HUES64 (cell line): ENCODE measurements at regions not wholly inside any gene's neighbourhood (a gene's known extent, or its start where the extent isn't known, plus 50 kb on each side); places are given as distances from the start of the nearest gene placed in this dataset.

ENCODE experiments used
- H3K27ac ChIP-seq: 2 replicates; pipeline ENCODE4 v1.7.0; 2013; ENCODE audit warnings: low read depth, low read length, inconsistent platforms
- H3K27me3 ChIP-seq: 2 replicates; pipeline ENCODE4 v1.6.1; 2013; ENCODE audit warnings: mild to moderate bottlenecking, low read length; ENCODE audit not compliant: insufficient read depth
- H3K36me3 ChIP-seq: 2 replicates; pipeline ENCODE4 v1.6.1; 2013; ENCODE audit warnings: mild to moderate bottlenecking, low read length; ENCODE audit not compliant: insufficient read depth
- H3K4me1 ChIP-seq: 2 replicates; pipeline ENCODE4 v1.6.1; 2013; ENCODE audit warnings: mild to moderate bottlenecking, low read length, moderate library complexity; ENCODE audit not compliant: insufficient read depth
- H3K4me3 ChIP-seq: 2 replicates; pipeline ENCODE4 v1.5.1; 2013; ENCODE audit warnings: mild to moderate bottlenecking, low read length, moderate library complexity
- H3K9ac ChIP-seq: 2 replicates; pipeline ENCODE4 v1.6.1; 2013; ENCODE audit warnings: mild to moderate bottlenecking, low read depth, low read length
- H3K9me3 ChIP-seq: 2 replicates; pipeline ENCODE4 v1.6.1; 2013; ENCODE audit warnings: low read depth, low read length; ENCODE audit not compliant: insufficient read depth
- WGBS: fragments of 150-250, 120-280 bp; methylation state at CpG from one replicate; pipeline ENCODE4 v1.1.7; 2013; ENCODE audit warnings: missing lambda C conversion rate; 5-methylcytosine and 5-hydroxymethylcytosine counted together

DNA sequence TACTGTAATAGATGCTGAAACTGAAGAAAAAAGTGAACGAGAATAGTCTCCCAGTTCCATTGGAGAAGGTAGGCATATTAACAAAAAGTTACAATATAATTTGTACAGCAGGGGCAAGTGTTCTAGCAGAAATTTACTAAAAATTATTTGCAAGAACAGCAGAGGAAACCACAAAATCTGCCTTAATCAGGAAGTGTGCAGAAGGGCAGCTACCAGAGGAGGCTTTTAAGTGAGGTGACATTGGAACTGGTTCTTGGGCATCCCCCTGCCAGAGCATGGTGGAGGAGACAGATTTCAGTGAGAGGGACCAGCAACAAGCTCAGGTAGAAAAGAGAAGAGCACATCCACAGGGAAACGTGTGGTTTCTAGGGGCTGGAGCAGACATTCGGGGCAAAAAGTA lies 279.3 kb upstream of the CAMK1G start:
- no peak overlapping the region for H3K4me3 ChIP-seq
- no peak overlapping the region for H3K27ac ChIP-seq
- H3K4me1 ChIP-seq, result peaks cover 14% of the 10 kb centered on the region; the same call in 1 of the 2 replicates
- no peaks in the 10 kb centered on the region for H3K36me3 ChIP-seq
- 91% methylated on average over 3 of the region's 3 CpGs for WGBS
- H3K9me3 ChIP-seq, result no peaks in the 10 kb centered on the region
- H3K27me3 ChIP-seq, result no peaks in the 10 kb centered on the region
- no peak overlapping the region for H3K9ac ChIP-seq

DNA sequence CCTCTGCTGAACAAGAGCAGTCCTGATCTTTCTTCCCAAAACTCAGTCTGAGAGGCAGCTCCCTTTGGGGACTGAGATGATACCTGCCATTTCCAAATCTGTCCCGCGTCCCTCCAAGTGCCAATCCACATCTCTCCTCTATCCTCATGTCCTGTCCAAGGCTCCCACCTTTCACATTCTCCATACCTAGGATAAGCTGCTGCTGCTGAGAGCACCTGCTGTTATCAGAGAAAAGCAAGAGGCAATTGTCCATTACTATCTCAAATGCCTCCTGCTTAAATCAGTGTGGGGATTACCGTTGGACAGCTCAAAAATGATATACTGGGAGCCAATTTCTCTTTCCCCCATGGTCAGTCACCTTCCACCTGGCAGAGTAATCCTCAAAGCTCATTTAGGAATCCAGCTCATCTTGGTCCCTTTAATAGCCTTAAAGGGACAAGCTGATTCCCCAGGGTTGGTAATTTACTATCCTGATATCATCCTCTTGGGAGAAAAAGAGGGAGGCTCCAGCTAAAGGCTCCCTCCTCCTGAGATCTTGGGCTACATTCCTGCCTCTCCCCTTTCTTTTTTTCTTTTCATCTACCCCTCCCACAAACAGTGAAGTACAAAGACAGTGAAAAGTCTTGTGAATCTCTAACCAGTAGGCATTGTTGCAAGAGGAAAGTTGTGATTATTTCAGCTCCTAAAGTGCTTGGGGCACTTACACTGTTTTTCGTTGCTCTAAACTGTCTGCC lies 278.1 kb upstream of the CAMK1G start:
- Histone ChIP-seq H3K27ac (no peak overlapping the region), H3K9ac (no peak overlapping the region), H3K9me3 (no peaks in the 10 kb centered on the region), H3K27me3 (no peaks in the 10 kb centered on the region), H3K4me3 (no peak overlapping the region; the same call in 1 of the 2 replicates), H3K4me1 (peaks cover 14% of the 10 kb centered on the region; the same call in 1 of the 2 replicates), H3K36me3 (no peaks in the 10 kb centered on the region)
- WGBS, result 71% methylated on average over 4 of the region's 4 CpGs

DNA sequence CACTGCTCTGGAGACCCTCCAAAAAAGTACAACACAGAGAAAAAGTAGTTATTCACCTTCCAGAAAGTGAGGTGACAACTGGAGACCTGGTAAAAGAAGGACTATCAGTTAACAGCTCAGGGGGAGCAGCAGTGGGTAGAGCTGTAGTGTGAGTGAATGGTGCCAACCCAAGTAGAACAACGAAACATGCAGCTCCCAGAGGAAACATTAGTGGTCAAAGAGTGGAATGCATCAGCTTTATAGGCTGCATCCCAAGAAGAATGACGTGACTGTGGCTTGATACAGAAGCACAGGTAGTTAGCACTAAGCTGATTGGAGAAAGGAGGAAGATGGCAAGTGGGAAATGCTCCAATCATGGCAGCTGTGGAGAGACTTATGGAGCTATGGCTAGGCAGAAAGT lies 275.7 kb upstream of the CAMK1G start:
- Histone ChIP-seq H3K4me1 (peaks cover 14% of the 10 kb centered on the region; the same call in 1 of the 2 replicates), H3K9me3 (no peaks in the 10 kb centered on the region), H3K27me3 (no peaks in the 10 kb centered on the region), H3K36me3 (no peaks in the 10 kb centered on the region), H3K27ac (no peak overlapping the region), H3K4me3 (no peak overlapping the region), H3K9ac (no peak overlapping the region)
- 92% methylated on average over 2 of the region's 2 CpGs for WGBS

DNA sequence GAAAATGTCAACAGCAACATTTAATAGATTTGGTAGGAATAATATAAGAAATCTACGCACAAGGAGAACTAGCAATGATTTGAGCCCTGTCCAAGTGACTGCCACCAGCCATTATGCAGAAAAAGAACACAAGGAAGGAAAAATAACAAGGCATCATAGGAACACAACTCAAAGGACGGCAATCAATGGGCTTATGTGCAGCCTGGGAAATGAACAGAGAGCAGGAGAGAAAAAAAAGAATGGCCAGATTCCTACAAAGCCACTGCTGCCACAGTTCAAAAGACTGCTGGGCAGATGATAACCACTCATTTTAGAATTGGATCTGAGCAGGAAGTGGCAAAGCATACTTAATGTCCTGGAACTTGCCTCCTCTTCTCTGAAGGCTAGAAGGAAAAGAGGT lies 274.3 kb upstream of the CAMK1G start:
- 98% methylated on average over 2 of the region's 2 CpGs for WGBS
- Histone ChIP-seq H3K36me3 (no peaks in the 10 kb centered on the region), H3K9ac (no peak overlapping the region), H3K27ac (no peak overlapping the region), H3K4me1 (peaks cover 14% of the 10 kb centered on the region; the same call in 1 of the 2 replicates), H3K4me3 (no peak overlapping the region), H3K9me3 (no peaks in the 10 kb centered on the region), H3K27me3 (no peaks in the 10 kb centered on the region)

DNA sequence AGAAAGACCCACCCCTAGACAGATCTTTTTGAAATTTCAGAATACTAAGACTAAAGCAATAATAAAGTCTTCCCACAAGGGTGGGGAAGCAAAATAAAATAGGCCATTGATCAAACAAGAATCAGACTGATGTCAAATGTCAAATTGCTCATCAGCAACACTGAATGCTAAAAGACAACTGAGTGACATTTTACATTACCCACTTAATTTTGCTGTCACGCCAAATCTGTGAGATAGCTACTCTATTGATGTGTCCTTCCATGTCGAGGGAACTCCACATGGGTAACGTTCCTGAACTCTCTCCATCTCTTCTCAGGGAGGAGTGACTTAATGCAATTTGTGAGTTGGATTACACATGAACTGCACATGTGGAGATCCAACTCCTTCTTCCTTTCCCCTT lies 271.7 kb upstream of the CAMK1G start:
- no peaks in the 10 kb centered on the region for H3K36me3 ChIP-seq
- no peak overlapping the region for H3K4me3 ChIP-seq
- no peaks in the 10 kb centered on the region for H3K4me1 ChIP-seq
- H3K9ac ChIP-seq, result no peak overlapping the region
- no peaks in the 10 kb centered on the region for H3K9me3 ChIP-seq
- H3K27ac ChIP-seq, result no peak overlapping the region
- H3K27me3 ChIP-seq, result no peaks in the 10 kb centered on the region
- WGBS, result 96% methylated on average over 3 of the region's 3 CpGs

DNA sequence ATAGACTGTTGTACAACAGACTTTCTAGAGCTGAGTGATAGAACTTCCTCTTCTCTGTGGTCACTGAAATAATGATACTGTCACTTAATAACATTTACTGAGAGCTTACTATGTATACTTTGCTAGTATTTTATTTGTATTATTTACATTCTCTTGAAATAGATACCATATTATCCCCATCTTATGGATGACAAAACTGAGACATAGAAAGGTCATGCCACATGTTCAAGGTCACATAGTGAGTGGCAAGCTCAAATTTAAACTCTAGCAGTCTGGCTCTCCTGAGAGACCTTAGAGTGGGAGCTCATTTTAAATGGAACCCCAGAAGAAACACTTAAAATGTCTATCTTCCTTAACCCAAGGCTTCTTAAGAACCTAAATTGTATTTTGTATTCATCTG lies 266.6 kb upstream of the CAMK1G start:
- no peaks in the 10 kb centered on the region for H3K4me1 ChIP-seq
- H3K4me3 ChIP-seq, result no peak overlapping the region
- H3K9ac ChIP-seq, result no peak overlapping the region
- H3K27me3 ChIP-seq, result no peaks in the 10 kb centered on the region
- H3K9me3 ChIP-seq, result no peaks in the 10 kb centered on the region
- no peaks in the 10 kb centered on the region for H3K36me3 ChIP-seq
- H3K27ac ChIP-seq, result no peak overlapping the region

DNA sequence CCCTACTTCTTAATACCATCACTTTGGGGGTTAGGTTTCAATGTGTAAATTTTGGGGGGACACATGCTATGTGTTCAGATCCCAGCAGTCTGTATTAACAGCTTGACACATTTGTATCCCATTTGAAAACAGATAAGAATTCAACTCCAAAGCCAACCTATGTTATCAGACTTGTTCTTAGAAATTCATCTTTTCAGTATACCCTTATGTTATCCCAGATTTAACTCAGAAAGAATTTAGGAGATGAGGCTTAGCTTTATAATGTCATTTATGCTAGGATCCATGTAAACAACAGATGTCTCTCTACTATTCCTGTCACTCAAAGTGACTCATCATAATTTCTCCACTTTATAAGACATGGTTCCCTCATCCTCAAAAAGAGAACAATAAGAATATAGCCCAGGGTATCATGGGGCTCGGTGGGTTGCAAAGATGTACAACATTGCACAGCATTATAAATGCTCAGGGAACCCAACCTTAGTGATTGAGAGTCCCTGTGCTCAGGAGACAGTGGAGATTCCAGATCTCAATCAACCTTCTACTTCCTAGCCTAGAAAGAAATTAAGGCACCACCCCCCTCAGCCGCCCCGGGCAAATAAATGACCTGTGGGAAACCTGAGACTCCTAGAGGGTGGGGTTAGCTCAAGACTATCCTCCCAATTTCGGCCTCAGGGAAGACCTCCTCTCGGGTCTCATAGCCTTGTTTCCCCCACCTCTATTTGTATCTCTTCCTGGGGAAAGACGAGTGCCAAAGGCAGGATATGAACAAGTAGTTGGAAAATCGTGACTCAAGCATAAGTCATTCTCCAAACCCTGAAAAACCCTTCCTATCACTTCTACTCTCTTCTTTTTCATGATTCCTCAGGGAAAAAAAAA lies 265.1 kb upstream of the CAMK1G start:
- Histone ChIP-seq H3K36me3 (no peaks in the 10 kb centered on the region), H3K9ac (no peak overlapping the region), H3K4me3 (no peak overlapping the region), H3K27me3 (no peaks in the 10 kb centered on the region), H3K4me1 (no peaks in the 10 kb centered on the region), H3K9me3 (no peaks in the 10 kb centered on the region), H3K27ac (no peak overlapping the region)
- 94% methylated on average over 1 of the region's 7 CpGs for WGBS

DNA sequence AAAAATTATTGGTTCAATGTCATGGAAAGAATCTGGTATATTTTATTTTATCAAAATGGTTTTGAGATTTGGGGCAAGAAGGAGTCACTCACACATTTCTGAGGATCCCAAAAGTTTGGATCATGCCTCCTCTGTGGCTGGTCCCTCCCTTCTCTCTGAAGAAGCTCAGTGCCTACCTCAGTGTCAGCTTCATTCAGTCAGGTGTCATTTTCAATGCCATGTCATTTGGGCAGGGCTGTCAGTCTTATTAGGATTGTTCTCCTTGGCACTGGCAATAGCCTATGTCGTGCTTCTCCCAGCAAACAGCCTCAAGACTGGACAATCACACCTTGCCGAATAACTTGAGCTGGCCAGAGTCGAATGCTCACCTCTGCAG lies 264.5 kb upstream of the CAMK1G start:
- Histone ChIP-seq H3K4me1 (no peaks in the 10 kb centered on the region), H3K36me3 (no peaks in the 10 kb centered on the region), H3K4me3 (no peak overlapping the region), H3K27me3 (no peaks in the 10 kb centered on the region), H3K27ac (no peak overlapping the region), H3K9me3 (no peaks in the 10 kb centered on the region), H3K9ac (no peak overlapping the region)
- WGBS, result 94% methylated on average over 3 of the region's 3 CpGs

DNA sequence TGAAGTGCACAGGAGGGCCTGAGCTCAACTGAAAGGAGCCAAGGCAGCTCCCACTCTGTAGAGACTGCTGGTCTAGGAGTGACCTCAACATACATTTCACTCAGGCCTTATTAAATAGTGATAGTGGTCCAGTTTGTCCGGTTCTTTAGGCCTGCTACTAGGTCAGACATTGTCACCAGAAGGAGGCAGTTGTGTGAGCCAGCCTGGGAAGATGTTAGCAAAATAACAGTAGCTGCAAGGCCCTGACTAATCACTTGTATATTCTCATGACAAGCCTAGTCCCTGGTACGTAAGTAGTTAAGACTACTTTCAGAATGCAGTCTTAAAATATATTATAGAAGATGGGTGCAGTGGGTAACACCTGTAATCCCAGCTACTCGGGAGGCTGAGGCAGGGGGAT lies 264.0 kb upstream of the CAMK1G start:
- H3K36me3 ChIP-seq, result no peaks in the 10 kb centered on the region
- H3K9ac ChIP-seq, result no peak overlapping the region
- no peaks in the 10 kb centered on the region for H3K4me1 ChIP-seq
- WGBS, result 94% methylated on average over 3 of the region's 3 CpGs
- H3K9me3 ChIP-seq, result no peaks in the 10 kb centered on the region
- no peak overlapping the region for H3K4me3 ChIP-seq
- no peak overlapping the region for H3K27ac ChIP-seq
- H3K27me3 ChIP-seq, result no peaks in the 10 kb centered on the region

DNA sequence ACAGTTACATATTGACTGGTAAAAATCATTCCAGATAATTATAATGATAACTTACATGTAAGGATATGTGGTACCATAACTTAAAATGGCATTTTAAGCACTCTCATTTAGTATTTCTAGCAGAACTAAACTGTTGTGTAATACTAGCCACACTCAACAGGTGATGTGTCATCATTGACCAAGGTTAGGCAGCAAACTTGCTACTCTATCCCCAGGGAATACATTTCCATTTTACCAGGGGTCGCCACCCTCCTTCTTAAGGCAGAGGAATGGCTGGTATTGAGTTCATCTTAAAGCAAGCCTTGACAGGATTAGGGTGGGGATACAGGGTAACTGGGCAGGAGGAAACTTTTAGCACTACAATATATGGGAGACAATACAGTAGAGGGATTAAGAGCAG lies 259.8 kb upstream of the CAMK1G start:
- Histone ChIP-seq H3K4me1 (no peaks in the 10 kb centered on the region), H3K4me3 (no peak overlapping the region), H3K9ac (no peak overlapping the region), H3K9me3 (no peaks in the 10 kb centered on the region), H3K27ac (no peak overlapping the region), H3K36me3 (no peaks in the 10 kb centered on the region), H3K27me3 (no peaks in the 10 kb centered on the region)
- WGBS, result 80% methylated on average over 1 of the region's 1 CpG

DNA sequence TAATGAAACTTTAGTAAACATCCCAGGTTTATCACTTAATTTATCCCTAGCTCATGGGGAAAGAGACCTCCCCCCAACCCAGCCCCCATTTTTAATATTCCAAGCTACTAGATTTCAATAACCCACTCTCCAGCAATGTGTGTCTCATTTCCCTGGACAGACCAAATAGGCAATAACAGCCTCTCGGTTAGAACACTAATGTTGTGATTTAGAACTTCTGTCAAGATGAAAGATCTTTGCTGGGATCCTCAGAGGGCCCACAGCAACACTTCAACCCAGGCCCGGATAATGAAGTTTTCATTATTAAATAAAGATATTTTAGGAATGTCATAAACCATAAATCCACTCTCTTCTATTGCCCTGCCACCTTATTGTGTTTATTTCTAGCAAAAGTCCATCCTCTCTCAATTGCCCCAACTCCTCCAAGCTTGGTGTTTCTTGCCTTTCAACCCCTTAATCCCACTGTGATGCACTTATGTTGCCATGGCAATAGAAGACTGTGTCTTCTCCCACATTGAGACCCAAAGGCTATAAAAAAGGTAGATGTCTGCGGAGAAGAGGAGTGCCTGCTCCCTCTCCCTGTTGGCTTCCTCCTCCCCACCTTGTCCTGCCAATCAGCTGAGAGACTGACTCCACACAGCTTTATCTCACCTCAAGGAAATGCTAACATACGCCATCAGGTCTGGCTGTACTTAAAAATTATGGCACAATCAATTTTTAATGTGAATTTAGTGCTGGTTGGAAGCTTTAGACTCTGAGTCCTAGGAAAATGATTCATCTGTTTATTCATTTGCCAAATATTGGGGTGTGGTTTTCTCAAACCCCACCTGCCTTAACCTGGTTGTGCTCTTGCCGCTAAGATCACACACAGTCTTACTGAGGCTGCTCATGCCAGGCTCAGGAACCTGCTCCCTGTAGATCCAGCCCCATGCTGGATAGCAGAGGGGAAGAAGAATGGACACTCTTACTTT lies 258.3 kb upstream of the CAMK1G start:
- no peaks in the 10 kb centered on the region for H3K9me3 ChIP-seq
- no peaks in the 10 kb centered on the region for H3K27me3 ChIP-seq
- no peak overlapping the region for H3K27ac ChIP-seq
- 87% methylated on average over 4 of the region's 5 CpGs for WGBS
- H3K4me3 ChIP-seq, result no peak overlapping the region
- H3K36me3 ChIP-seq, result no peaks in the 10 kb centered on the region
- no peaks in the 10 kb centered on the region for H3K4me1 ChIP-seq
- no peak overlapping the region for H3K9ac ChIP-seq
